OCI-LY7 (cell line): ENCODE measurements at regions not wholly inside any gene's neighbourhood (a gene's known extent, or its start where the extent isn't known, plus 50 kb on each side); places are given as distances from the start of the nearest gene placed in this dataset.
A peak's percentile ranks its signal among the peaks of the same experiment; 100 is the strongest.

Experiments used
- BruUV-seq: library from RNA; stranded (reverse); fragments of 400-500 nt; replicated peaks from 2 replicates; lab custom pipeline; 2021; lab: Mats Ljungman, UMichigan
- CTCF ChIA-PET: fragments of 300-600 bp; sonication (Branson Sonifier 250); formaldehyde crosslinking; loops from one replicate; lab custom pipeline; 2022; ENCODE audit warnings: antibody characterized with exemption; ENCODE audit not compliant: unreplicated experiment; lab: Charles Lee
- POLR2A ChIA-PET: fragments of 300-600 bp; sonication (Branson Sonifier 250); formaldehyde crosslinking; loops from one replicate; lab custom pipeline; 2022; ENCODE audit warnings: antibody characterized with exemption; lab: Charles Lee
- DNase-seq: peaks from one replicate; pipeline ENCODE4 v3.0.0-alpha.2; 2015; ENCODE audit warnings: low spot score
- H2AFZ ChIP-seq: fragments of 200-600 bp; sonication (generic), shearing (Covaris generic); 2 replicates; pipeline ENCODE4 v1.6.1; 2014; ENCODE audit warnings: mild to moderate bottlenecking, antibody characterized with exemption, low read length, moderate library complexity
- H3K27ac ChIP-seq: fragments of 200-600 bp; sonication (generic); 2 replicates; pipeline ENCODE4 v1.5.1; 2014; ENCODE audit warnings: mixed run types, low read depth, mild to moderate bottlenecking, moderate library complexity, low read length, inconsistent platforms; ENCODE audit not compliant: poor library complexity, severe bottlenecking
- H3K36me3 ChIP-seq: fragments of 200-600 bp; sonication (generic); 2 replicates; pipeline ENCODE4 v1.6.1; 2014; ENCODE audit warnings: mild to moderate bottlenecking, antibody characterized with exemption, low read length, moderate library complexity, mixed read lengths; ENCODE audit not compliant: insufficient read depth
- H3K4me1 ChIP-seq: fragments of 200-600 bp; sonication (generic); 2 replicates; pipeline ENCODE4 v1.5.1; 2014; ENCODE audit warnings: mild to moderate bottlenecking, low read length; ENCODE audit not compliant: insufficient read depth, poor library complexity, severe bottlenecking
- H3K4me2 ChIP-seq: fragments of 200-600 bp; sonication (generic); 2 replicates; pipeline ENCODE4 v1.6.1; 2014; ENCODE audit warnings: mild to moderate bottlenecking, low read length
- H3K4me3 ChIP-seq: fragments of 200-600 bp; sonication (generic); 2 replicates; pipeline ENCODE4 v1.5.1; 2014; ENCODE audit warnings: mild to moderate bottlenecking, low read depth, low read length; ENCODE audit not compliant: poor library complexity, severe bottlenecking
- H3K79me2 ChIP-seq: fragments of 200-600 bp; sonication (generic); 2 replicates; pipeline ENCODE4 v1.6.1; 2016; ENCODE audit warnings: low read depth, mild to moderate bottlenecking, low read length, moderate library complexity, mixed read lengths; ENCODE audit not compliant: insufficient read depth
- H3K9me2 ChIP-seq: fragments of 200-600 bp; sonication (generic); 2 replicates; pipeline ENCODE4 v1.6.1; 2016; ENCODE audit warnings: mild to moderate bottlenecking, low read length, mixed read lengths; ENCODE audit not compliant: insufficient read depth
- H3K9me3 ChIP-seq: fragments of 200-600 bp; sonication (generic); 2 replicates; pipeline ENCODE4 v1.6.1; 2014; ENCODE audit warnings: mild to moderate bottlenecking, mixed run types, low read length, mixed read lengths
- H4K20me1 ChIP-seq: fragments of 200-600 bp; sonication (generic); 2 replicates; pipeline ENCODE4 v1.6.1; 2014; ENCODE audit warnings: mild to moderate bottlenecking, antibody characterized with exemption, low read length, moderate library complexity, mixed read lengths; ENCODE audit not compliant: insufficient read depth
- CTCF ChIP-seq: fragments of 200-600 bp; sonication (generic); conservative IDR thresholded peaks from 2 replicates; pipeline ENCODE4 v1.5.1; 2014; ENCODE audit warnings: mild to moderate bottlenecking, antibody characterized with exemption, low read length, moderate library complexity, mixed read lengths
- EZH2phosphoT487 ChIP-seq: fragments of 200-600 bp; sonication (generic); IDR thresholded peaks from 2 replicates; pipeline ENCODE4 v1.6.1; 2018; ENCODE audit warnings: low read depth, borderline replicate concordance, mild to moderate bottlenecking, mixed run types, antibody characterized with exemption, low read length, moderate library complexity, mixed read lengths
- intact Hi-C: fragments of 100-400 bp; cut with micrococcal nuclease; formaldehyde crosslinking; loops from one replicate; pipeline ENCODE4 v1.10.0; 2022; ENCODE audit not compliant: unreplicated experiment

GRCh38 chr10:113967126-113967525, 76.5 kb upstream of the ADRB1 start:
- Histone ChIP-seq H2AFZ (peak overlapping the region; percentile 85; the same call in 1 of the 2 replicates), H4K20me1 (no peaks in the 10 kb centered on the region), H3K9me3 (peaks cover 10% of the 10 kb centered on the region; the same call in 1 of the 2 replicates), H3K4me1 (peaks cover 47% of the 10 kb centered on the region), H3K79me2 (no peaks in the 10 kb centered on the region), H3K36me3 (no peaks in the 10 kb centered on the region), H3K27ac (no peak overlapping the region), H3K4me3 (no peak overlapping the region), H3K9me2 (no peaks in the 10 kb centered on the region), H3K4me2 (no peak overlapping the region)
- no TSS peak for BruUV-seq
- TF ChIP-seq CTCF (no peak), EZH2phosphoT487 (no peak)
- ChIA-PET POLR2A (interaction anchor here (0.6 to 1.6 kb wide), 2 partner anchors 12 to 19 kb away, joined by 5 to 6 read pairs; no protein-coding TSS in a partner anchor), CTCF (no interaction called here)
- no peak for DNase-seq
- intact Hi-C loops, result no loop called here

- Histone ChIP-seq H3K4me1 (peaks cover 18% of the 10 kb centered on the region), H3K79me2 (no peaks in the 10 kb centered on the region), H3K4me2 (no peak overlapping the region), H3K36me3 (no peaks in the 10 kb centered on the region), H3K9me3 (peaks cover 10% of the 10 kb centered on the region; the same call in 1 of the 2 replicates), H3K27ac (no peak overlapping the region), H3K4me3 (no peak overlapping the region), H2AFZ (no peak overlapping the region), H4K20me1 (no peaks in the 10 kb centered on the region), H3K9me2 (no peaks in the 10 kb centered on the region)
- intact Hi-C loops, result no loop called here
- ChIA-PET POLR2A (interaction anchor here (2.5 kb wide), 1 partner anchor 12 kb away, joined by 8 read pairs; no protein-coding TSS in a partner anchor), CTCF (no interaction called here)
- TF ChIP-seq EZH2phosphoT487 (no peak), CTCF (no peak)
- BruUV-seq, result no TSS peak
- DNase-seq, result no peak
Measured at GRCh38 chr10:113970641-113971040, 73.0 kb upstream of the ADRB1 start.

- Histone ChIP-seq H3K4me1 (peaks cover 10% of the 10 kb centered on the region), H3K4me3 (no peak overlapping the region), H3K79me2 (no peaks in the 10 kb centered on the region), H3K27ac (no peak overlapping the region), H2AFZ (no peak overlapping the region), H3K36me3 (no peaks in the 10 kb centered on the region), H3K9me2 (no peaks in the 10 kb centered on the region), H3K4me2 (no peak overlapping the region), H3K9me3 (peaks cover 10% of the 10 kb centered on the region; the same call in 1 of the 2 replicates), H4K20me1 (no peaks in the 10 kb centered on the region)
- ChIA-PET POLR2A (interaction anchor here (0.7 to 2.5 kb wide), 2 partner anchors 11 to 174 kb away, joined by 5 to 8 read pairs; no protein-coding TSS in a partner anchor), CTCF (interaction anchor here (0.5 kb wide), 1 partner anchor 20 kb away, joined by 3 read pairs; no protein-coding TSS in a partner anchor)
- TF ChIP-seq CTCF (no peak), EZH2phosphoT487 (no peak)
- intact Hi-C loops, result no loop called here
- no peak for DNase-seq
- BruUV-seq, result no TSS peak
Measured at GRCh38 chr10:113971349-113971973, 72.2 kb upstream of the ADRB1 start.
